Colon (tissue), 2 donors: ENCODE measurements at regions not wholly inside any gene's neighbourhood (a gene's known extent, or its start where the extent isn't known, plus 50 kb on each side); places are given as distances from the start of the nearest gene placed in this dataset.

Experiments
- FAIRE-seq: peaks from 2 replicates; lab custom pipeline; 2012; peaks lifted over from hg19 to GRCh38; lab: Jason Lieb, UNC
- donor health status: control.
- donor health status: control.

DNA sequence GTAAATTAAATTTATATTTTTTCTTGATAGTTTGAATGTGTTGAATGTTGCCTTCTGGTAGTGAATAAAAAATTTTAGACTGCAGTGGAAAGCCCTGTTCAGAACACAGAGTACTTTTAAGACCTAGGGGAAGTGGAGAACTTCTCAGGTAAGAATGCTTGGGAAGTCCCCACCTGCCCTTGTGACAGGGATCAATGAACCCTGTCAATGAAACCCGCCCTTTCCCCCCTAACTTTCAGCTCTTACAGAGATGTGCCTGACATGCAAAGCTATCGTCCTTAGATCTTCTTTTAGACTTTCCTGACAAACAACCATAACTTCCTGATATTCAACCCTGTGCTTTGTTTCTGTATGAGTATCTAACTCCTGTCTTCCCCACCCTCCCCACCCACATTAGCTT is 562.7 kb downstream of the TLE4 start:
- FAIRE-seq, result no peak

GRCh38 chr9:80131627-80132026 is 559.9 kb downstream of the TLE4 start:
- FAIRE-seq, result no peak

- FAIRE-seq, result no peak
Measured at GRCh38 chr9:80127920-80128319, 556.2 kb downstream of the TLE4 start.

DNA sequence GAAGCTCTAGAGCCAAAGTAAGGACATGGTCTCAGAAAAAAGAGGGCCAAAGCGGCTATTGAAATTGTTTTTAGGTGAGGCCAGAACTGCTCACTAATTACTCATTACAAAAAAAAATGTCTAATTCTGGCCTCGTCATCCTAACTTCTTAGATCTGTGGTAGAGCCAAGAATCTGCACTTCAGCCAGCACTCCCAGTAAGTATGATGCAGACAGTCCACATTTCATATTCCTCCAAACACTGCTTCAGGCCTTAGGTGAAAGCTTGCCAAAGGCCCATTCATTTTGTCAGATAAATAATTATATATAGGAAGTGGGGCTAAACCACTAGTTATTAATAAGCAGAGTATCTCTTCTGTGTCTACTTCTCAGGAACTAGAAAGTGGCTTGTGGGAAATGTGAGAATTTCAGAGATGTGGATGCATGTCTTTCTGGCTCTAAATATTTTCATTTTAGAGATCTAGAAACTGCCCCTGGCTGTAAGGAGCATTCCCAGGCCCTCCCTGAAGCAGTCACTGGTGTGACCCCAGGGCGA is 554.0 kb downstream of the TLE4 start:
- no peak for FAIRE-seq

DNA sequence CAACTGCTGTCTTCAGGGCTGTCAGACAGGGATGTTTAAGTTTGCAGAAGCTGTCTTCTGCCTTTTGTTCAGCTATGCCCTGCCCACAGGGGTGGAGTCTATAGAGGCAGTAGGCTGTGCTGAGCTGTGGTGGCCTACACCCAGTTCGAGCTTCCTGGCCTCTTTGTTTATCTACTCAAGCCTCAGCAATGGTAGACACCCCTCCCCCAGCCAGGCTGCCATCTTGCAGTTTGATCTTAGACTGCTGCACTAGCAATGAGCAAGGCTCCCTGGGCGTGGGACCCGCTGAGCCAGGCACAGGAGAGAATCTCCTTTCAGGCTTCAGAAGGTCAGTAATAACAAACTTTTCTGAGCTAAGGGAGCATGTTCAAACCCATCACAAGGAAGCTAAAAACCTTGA is 545.3 kb downstream of the TLE4 start:
- no peak for FAIRE-seq

GRCh38 chr9:80114241-80114640 is 542.5 kb downstream of the TLE4 start:
- FAIRE-seq, result no peak

DNA sequence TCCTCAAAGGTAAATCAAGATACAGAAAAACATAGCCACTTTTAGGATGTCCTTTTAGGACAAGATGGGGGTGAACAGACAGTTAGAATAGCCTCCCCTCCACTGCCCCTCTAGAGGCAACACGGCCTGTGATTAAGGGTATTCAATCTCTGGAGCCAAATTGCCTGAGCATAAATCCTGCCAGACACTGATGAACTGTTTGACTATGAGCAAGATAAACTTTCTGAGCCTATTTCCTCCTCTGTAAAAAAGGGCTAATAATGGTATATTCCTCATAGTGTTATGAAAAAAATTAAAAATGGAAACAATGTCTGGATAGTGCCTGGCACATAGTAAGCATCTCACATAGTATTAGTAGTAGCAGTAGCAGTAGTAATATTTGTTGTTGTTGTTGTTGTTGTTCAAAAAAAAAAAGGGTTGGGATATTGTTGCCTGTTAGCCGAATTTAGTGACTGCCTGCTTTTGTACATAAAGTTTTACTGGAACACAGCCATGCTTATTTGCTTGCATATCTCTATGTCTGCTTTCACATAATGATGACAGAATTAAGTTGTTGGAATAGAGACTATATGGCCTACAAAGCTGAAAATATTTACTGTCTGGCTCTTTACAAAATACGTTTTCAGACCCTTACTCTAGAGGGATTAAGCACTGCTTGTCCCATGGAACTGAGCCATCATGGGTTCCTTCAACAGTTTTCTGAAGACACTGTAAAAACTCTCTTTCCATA is 536.3 kb downstream of the TLE4 start:
- no peak for FAIRE-seq

DNA sequence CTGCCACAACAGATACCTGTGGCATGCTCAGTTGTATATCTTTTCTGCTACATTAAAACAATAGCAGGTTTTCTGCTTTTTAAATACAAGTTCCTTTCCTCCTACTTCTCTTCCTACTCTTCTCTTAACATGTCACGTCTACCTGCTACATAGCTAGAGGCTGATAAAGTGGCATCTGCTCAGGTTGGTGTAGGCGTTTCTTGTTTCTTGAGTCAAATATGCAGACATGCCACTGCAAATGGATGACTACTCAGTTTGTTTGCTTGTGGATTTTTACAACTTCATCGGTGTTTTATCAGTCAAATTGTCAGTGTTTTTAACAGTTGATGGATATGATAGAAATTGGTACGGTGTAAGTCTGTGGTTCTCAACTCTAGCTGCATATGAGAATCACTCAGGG is 525.7 kb downstream of the TLE4 start:
- FAIRE-seq, result no peak

GRCh38 chr9:80094176-80094771 is 522.5 kb downstream of the TLE4 start:
- no peak for FAIRE-seq

- FAIRE-seq, result no peak
Measured at GRCh38 chr9:80093695-80094094, 521.9 kb downstream of the TLE4 start.

DNA sequence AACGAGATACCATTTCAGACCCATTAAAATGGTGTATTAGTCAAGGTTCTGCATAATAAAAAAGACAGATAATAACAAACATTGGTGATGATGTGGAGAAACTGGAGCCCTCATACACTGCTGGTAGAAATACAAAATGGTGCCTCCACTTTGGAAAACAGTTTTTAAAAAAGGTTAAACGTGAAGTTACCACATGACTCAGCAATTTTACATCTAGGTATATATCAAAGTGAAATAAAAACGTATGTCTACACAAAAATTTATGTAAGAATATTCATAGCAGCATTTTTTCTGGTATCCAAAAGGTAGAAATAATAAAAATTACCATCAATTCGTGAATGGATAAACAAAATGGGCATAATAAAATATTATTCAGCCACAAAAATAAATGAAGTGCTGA is 519.8 kb downstream of the TLE4 start:
- no peak for FAIRE-seq

DNA sequence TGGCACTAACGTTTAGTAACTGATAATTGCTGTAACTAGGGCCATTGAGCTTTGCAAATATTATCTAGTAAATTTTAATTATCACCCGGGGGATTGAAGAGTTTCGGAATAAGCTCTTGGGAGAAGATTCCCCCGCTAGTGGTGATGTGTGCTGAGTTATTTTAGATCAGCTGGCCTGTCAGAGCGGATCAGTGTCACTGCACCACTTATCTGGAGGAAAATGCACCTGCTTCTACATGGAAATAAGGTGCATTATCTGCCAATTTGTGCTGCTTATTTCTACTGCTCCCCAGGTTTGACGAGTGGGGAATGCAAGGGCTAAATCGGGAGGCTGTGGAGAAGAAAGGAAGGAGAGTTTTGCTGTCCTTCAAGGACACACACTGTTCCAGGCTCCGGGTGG is 518.6 kb downstream of the TLE4 start:
- no peak for FAIRE-seq

GRCh38 chr9:80086822-80087345 is 515.1 kb downstream of the TLE4 start:
- no peak for FAIRE-seq

GRCh38 chr9:80086386-80086785 is 514.6 kb downstream of the TLE4 start:
- no peak for FAIRE-seq

- no peak for FAIRE-seq
Measured at GRCh38 chr9:80085668-80086067, 513.9 kb downstream of the TLE4 start.

GRCh38 chr9:80082213-80082612 is 510.4 kb downstream of the TLE4 start:
- no peak for FAIRE-seq

DNA sequence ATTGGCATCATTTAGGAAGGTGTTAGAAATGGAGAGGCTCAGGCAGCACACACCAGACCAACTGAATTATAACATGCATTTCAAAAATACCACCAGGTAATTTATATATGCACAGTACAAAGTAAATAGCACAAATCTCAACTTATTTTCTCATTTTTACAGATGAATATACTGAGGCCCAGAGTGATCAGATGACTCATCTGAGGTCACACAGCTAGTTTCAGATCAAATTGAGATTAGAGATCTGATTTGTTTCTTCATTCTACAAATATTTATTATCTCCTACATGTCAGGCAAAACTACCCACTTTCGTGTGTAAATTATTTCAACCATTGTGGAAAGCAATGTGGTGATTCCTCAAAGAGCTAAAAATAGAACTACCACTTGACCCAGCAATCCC is 507.1 kb downstream of the TLE4 start:
- no peak for FAIRE-seq

DNA sequence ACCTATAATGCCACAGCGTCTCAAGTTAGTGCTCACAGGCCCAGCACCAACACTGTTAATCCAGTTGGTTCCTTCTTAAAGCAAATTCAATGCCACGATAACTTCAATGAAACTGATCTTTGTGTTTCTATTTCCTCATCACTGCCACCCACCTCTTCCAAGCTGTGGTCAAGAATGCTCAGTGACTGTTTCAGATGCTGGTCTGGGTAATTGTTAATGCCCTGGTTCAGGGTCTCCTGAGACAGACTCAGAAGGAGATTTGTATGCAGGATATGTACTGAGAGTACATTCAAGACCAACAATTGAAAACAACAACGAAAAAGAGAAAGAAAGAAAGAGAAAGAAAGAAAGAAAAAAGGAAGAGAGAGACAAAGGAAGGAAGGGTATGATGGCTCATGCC is 505.3 kb downstream of the TLE4 start:
- no peak for FAIRE-seq

GRCh38 chr9:80076162-80076561 is 504.4 kb downstream of the TLE4 start:
- FAIRE-seq, result no peak

GRCh38 chr9:80074439-80074838 is 502.7 kb downstream of the TLE4 start:
- no peak for FAIRE-seq

DNA sequence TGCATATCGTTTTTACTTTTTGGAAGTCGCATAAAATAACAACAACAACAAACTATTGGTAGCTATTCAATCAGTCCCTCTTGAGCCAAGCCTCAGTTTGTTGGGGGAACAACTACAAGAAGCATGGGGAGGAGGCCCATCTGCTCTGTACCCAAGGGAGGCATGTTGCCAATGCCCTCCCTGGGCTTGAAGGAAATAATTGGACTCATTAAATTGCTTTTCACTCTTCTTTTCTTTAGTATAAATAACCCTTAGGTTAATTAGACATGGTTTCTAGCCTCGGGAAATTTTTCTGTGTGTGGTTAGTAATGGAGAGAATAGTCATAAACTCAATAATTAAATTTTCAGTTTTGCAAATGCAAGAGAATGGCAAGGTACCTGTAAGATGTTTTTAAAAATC is 500.7 kb downstream of the TLE4 start:
- no peak for FAIRE-seq

GRCh38 chr9:80070071-80070742 is 498.4 kb downstream of the TLE4 start:
- FAIRE-seq, result no peak

DNA sequence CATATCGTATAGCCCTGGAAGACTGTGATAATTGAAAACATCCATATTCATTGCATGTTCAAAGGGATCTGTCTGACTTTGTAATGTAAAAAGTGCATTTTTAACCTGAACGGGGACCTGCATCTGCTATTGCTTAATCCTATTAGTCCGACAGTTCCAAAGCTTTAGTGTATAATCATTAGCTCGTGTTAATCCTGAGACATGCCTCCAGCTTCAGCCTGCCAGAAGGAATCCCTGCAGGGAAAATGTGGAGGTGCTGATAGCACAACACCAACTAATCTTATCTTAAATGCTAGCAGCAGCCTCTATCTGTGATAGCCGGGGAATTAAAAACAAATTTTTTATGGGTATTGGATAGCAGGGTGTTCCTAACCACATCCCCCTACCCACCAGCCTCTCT is 495.2 kb downstream of the TLE4 start:
- no peak for FAIRE-seq
